Suprapubic skin (tissue), 3 donors: ENCODE measurements at regions not wholly inside any gene's neighbourhood (a gene's known extent, or its start where the extent isn't known, plus 50 kb on each side); places are given as distances from the start of the nearest gene placed in this dataset.

Experiments used
- POLR2A ChIP-seq, 2 donors: fragments of 450-650 bp; IDR thresholded peaks; one replicate each; pipeline ENCODE4 v1.6.1; 2017; ENCODE audit warnings: antibody characterized with exemption in 2 of 2, mild to moderate bottlenecking in 2 of 2, moderate library complexity in 2 of 2
- TF ChIP-seq, protein P1 (sequence below), 2 donors: fragments of 200-600 bp in 1 of 2; fragments of 450-650 bp in 1 of 2; sonication (generic) in 1 of 2; IDR thresholded peaks; one replicate each; pipeline ENCODE4 v1.5.1; 2016 to 2019; ENCODE audit warnings: antibody characterized with exemption in 2 of 2, mild to moderate bottlenecking in 1 of 2, moderate library complexity in 1 of 2

DNA sequence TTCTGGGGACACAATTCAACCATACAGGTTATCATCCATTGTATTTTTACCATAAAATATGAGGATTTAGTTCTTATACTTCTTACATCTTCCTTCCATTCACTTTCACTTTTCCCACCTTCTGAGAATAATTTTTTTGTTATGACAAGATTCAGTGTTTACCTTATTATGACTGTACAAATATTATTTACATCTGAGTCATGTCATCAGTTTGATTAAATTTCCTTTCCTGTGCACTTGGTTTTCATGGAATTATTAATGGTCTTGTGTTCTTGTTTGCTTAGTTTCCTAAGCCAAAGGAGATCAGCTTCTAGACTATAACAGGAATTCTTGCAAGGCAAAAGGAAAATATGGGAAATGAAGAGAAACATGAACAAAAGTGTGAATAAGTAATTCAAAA, 366.5 kb downstream of the TMEM38B start:
- TF ChIP-seq, protein P1, sequence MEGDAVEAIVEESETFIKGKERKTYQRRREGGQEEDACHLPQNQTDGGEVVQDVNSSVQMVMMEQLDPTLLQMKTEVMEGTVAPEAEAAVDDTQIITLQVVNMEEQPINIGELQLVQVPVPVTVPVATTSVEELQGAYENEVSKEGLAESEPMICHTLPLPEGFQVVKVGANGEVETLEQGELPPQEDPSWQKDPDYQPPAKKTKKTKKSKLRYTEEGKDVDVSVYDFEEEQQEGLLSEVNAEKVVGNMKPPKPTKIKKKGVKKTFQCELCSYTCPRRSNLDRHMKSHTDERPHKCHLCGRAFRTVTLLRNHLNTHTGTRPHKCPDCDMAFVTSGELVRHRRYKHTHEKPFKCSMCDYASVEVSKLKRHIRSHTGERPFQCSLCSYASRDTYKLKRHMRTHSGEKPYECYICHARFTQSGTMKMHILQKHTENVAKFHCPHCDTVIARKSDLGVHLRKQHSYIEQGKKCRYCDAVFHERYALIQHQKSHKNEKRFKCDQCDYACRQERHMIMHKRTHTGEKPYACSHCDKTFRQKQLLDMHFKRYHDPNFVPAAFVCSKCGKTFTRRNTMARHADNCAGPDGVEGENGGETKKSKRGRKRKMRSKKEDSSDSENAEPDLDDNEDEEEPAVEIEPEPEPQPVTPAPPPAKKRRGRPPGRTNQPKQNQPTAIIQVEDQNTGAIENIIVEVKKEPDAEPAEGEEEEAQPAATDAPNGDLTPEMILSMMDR (IDR thresholded peaks at IDR 0.05): no peak
- TF ChIP-seq POLR2A (IDR thresholded peaks at IDR 0.05): no peak
